SK-N-SH (cell line): ENCODE measurements at regions not wholly inside any gene's neighbourhood (a gene's known extent, or its start where the extent isn't known, plus 50 kb on each side); places are given as distances from the start of the nearest gene placed in this dataset.

ENCODE experiments used
- CTCF ChIA-PET: fragments of 300-600, 350-600 bp; formaldehyde crosslinking; extraction: SDS; loops from one replicate; lab custom pipeline; 2021; lab: Yijun Ruan, JAX
- POLR2A ChIA-PET: fragments of 350-600 bp; sonication (Branson Sonifier 250); formaldehyde crosslinking; extraction: SDS; loops from one replicate; lab custom pipeline; 2020; ENCODE audit warnings: antibody characterized with exemption, inconsistent platforms; lab: Yijun Ruan, JAX
- DNase-seq: peaks from one replicate; pipeline ENCODE4 v3.0.0; 2012
- H2AFZ ChIP-seq: fragments of 200-600 bp; sonication (generic); 2 replicates; pipeline ENCODE4 v1.8.1; 2016; ENCODE audit warnings: antibody characterized with exemption, mild to moderate bottlenecking, low read depth
- H3F3A ChIP-seq: fragments of 200-600 bp; sonication (generic); replicated peaks from 2 replicates; pipeline ENCODE3; 2016; ENCODE audit warnings: antibody characterized with exemption, mild to moderate bottlenecking; ENCODE audit not compliant: insufficient read depth
- H3K27ac ChIP-seq, 2 experiments: fragments of 200-500 bp in 1 of 2; fragments of 200-600 bp in 1 of 2; sonication (Bioruptor generic) in 1 of 2; sonication (generic), shearing (Covaris generic) in 1 of 2; 2 replicates each; pipeline versions ENCODE4 v1.5.1 to v1.6.1; 2014 to 2016; ENCODE audit warnings: low read depth in 2 of 2, inconsistent platforms in 1 of 2, low read length in 1 of 2, mild to moderate bottlenecking in 1 of 2, mixed read lengths in 1 of 2
- H3K27me3 ChIP-seq: fragments of 200-600 bp; sonication (generic), shearing (Covaris generic); 2 replicates; pipeline ENCODE4 v1.6.1; 2016; ENCODE audit warnings: mixed run types; ENCODE audit not compliant: insufficient read depth
- H3K36me3 ChIP-seq, 2 experiments: fragments of 200-500 bp in 1 of 2; fragments of 200-600 bp in 1 of 2; sonication (Bioruptor generic) in 1 of 2; sonication (generic) in 1 of 2; replicated peaks in 1 of 2; 2 replicates each; pipeline versions ENCODE3 to v1.5.1; 2014 to 2016; ENCODE audit warnings: low read length in 1 of 2, mild to moderate bottlenecking in 1 of 2; ENCODE audit not compliant: insufficient read depth in 2 of 2, control insufficient read depth in 1 of 2
- H3K4me1 ChIP-seq, 2 experiments: fragments of 200-500 bp in 1 of 2; fragments of 200-600 bp in 1 of 2; sonication (Bioruptor generic) in 1 of 2; sonication (generic), shearing (Covaris generic) in 1 of 2; 2 replicates each; pipeline versions ENCODE4 v1.5.1 to v1.6.1; 2014 to 2016; ENCODE audit warnings: low read depth in 1 of 2, low read length in 1 of 2, mixed run types in 1 of 2; ENCODE audit not compliant: insufficient read depth in 2 of 2, control insufficient read depth in 1 of 2
- H3K4me2 ChIP-seq: fragments of 200-600 bp; sonication (generic), shearing (Covaris generic); 2 replicates; pipeline ENCODE4 v1.6.1; 2017; ENCODE audit warnings: mixed run types
- H3K4me3 ChIP-seq, 2 experiments: fragments of 200-500 bp in 1 of 2; fragments of 200-600 bp in 1 of 2; sonication (Bioruptor generic) in 1 of 2; sonication (generic), shearing (Covaris generic) in 1 of 2; 2 replicates each; pipeline versions ENCODE4 v1.5.1 to v1.8.1; 2014 to 2016; ENCODE audit warnings: low read depth in 2 of 2, inconsistent platforms in 1 of 2, low read length in 1 of 2, mild to moderate bottlenecking in 1 of 2, mixed read lengths in 1 of 2, moderate library complexity in 1 of 2
- H3K79me2 ChIP-seq: fragments of 200-600 bp; sonication (generic); 2 replicates; pipeline ENCODE4 v1.8.1; 2017; ENCODE audit warnings: mild to moderate bottlenecking; ENCODE audit not compliant: insufficient read depth
- H3K9ac ChIP-seq: fragments of 200-600 bp; sonication (generic); 2 replicates; pipeline ENCODE4 v1.6.1; 2017; ENCODE audit warnings: mixed run types
- H3K9me2 ChIP-seq: fragments of 200-600 bp; sonication (generic); 2 replicates; pipeline ENCODE4 v1.6.1; 2017; ENCODE audit warnings: mixed run types
- H3K9me3 ChIP-seq: fragments of 200-600 bp; sonication (generic); 2 replicates; pipeline ENCODE4 v1.6.1; 2017; ENCODE audit warnings: mixed run types, mild to moderate bottlenecking, moderate library complexity
- H4K20me1 ChIP-seq: fragments of 200-600 bp; sonication (generic); 2 replicates; pipeline ENCODE4 v1.6.1; 2017; ENCODE audit warnings: mild to moderate bottlenecking, mixed run types; ENCODE audit not compliant: insufficient read depth
- EP300 ChIP-seq, 2 experiments: IDR thresholded peaks; 2 replicates each; pipeline versions ENCODE4 v1.4.0 to v1.6.1; 2012; ENCODE audit warnings: borderline replicate concordance in 1 of 2, low read depth in 1 of 2, low read length in 1 of 2
- FOSL2 ChIP-seq: IDR thresholded peaks from 2 replicates; pipeline ENCODE4 v1.4.0; 2012; ENCODE audit warnings: low read depth, mild to moderate bottlenecking, moderate library complexity, borderline replicate concordance
- FOXJ3 ChIP-seq: sonication (generic); formaldehyde crosslinking; IDR thresholded peaks from 2 replicates; pipeline ENCODE4 v1.5.1; 2020; ENCODE audit warnings: mild to moderate bottlenecking, missing genetic modification reagents
- MAX ChIP-seq: IDR thresholded peaks from 2 replicates; pipeline ENCODE4 v1.4.0; 2012; ENCODE audit warnings: low read depth
- MXI1 ChIP-seq: IDR thresholded peaks from 2 replicates; pipeline ENCODE4 v1.6.1; 2012; ENCODE audit warnings: mild to moderate bottlenecking, low read depth, low read length, improper control_type of control experiment
- NFIC ChIP-seq: IDR thresholded peaks from 2 replicates; pipeline ENCODE4 v1.4.0; 2012; ENCODE audit warnings: borderline replicate concordance
- NRF1 ChIP-seq: IDR thresholded peaks from 2 replicates; pipeline ENCODE4 v1.6.1; 2012; ENCODE audit warnings: low read depth, mild to moderate bottlenecking, low read length
- PBX3 ChIP-seq: IDR thresholded peaks from 2 replicates; pipeline ENCODE4; 2012
- REST ChIP-seq: IDR thresholded peaks from 2 replicates; pipeline ENCODE4 v1.6.1; 2012; ENCODE audit warnings: mild to moderate bottlenecking, low read depth, low read length, moderate library complexity
- RXRA ChIP-seq: IDR thresholded peaks from 2 replicates; pipeline ENCODE4 v1.4.0; 2012; ENCODE audit warnings: low read depth, mild to moderate bottlenecking, borderline replicate concordance
- SIN3A ChIP-seq: IDR thresholded peaks from 2 replicates; pipeline ENCODE4 v1.6.1; 2012; ENCODE audit warnings: low read depth, mild to moderate bottlenecking, low read length, moderate library complexity, borderline replicate concordance
- SMC3 ChIP-seq: IDR thresholded peaks from 2 replicates; pipeline ENCODE4 v1.6.1; 2012; ENCODE audit warnings: low read depth, low read length, improper control_type of control experiment
- TCF12 ChIP-seq: IDR thresholded peaks from 2 replicates; pipeline ENCODE4 v1.4.0; 2012
- TEAD4 ChIP-seq: IDR thresholded peaks from 2 replicates; pipeline ENCODE4 v1.4.0; 2012; ENCODE audit warnings: mild to moderate bottlenecking, borderline replicate concordance; ENCODE audit not compliant: insufficient read depth
- USF2 ChIP-seq: fragments of 150-350 bp; IDR thresholded peaks from 2 replicates; pipeline ENCODE4 v1.6.1; 2017; ENCODE audit warnings: antibody characterized with exemption, low read length, low read depth, borderline replicate concordance
- YY1 ChIP-seq: IDR thresholded peaks from 2 replicates; pipeline ENCODE4 v1.4.0; 2012; ENCODE audit warnings: low read depth, mild to moderate bottlenecking
- WGBS: methylation state at CpG from one replicate; pipeline ENCODE4 v1.1.6; 2017; ENCODE audit warnings: low lambda C conversion rate; 5-methylcytosine and 5-hydroxymethylcytosine counted together

- ChIA-PET POLR2A (no interaction called here), CTCF (no interaction called here)
- Histone ChIP-seq H3K9me2 (no peaks in the 10 kb centered on the region), H3K27ac (no peak overlapping the region), H2AFZ (no peak overlapping the region), H4K20me1 (no peaks in the 10 kb centered on the region), H3K27me3 (no peaks in the 10 kb centered on the region), H3K4me2 (no peak overlapping the region), H3F3A (no peaks in the 10 kb centered on the region), H3K36me3 (no peaks in the 10 kb centered on the region), H3K4me3 (no peak overlapping the region), H3K9ac (no peak overlapping the region), H3K9me3 (no peaks in the 10 kb centered on the region), H3K79me2 (no peaks in the 10 kb centered on the region), H3K4me1 (no peaks in the 10 kb centered on the region; a peak in 1 of 4 replicates)
- WGBS = 49% methylated on average over 4 of the region's 4 CpGs
- no peak for TF ChIP-seq NFIC
- TF ChIP-seq RXRA = no peak
- no peak for TF ChIP-seq MAX
- no peak for TF ChIP-seq FOSL2
- TF ChIP-seq FOXJ3 (CRISPR knock-in tag) = no peak
- no peak for TF ChIP-seq NRF1
- DNase-seq = no peak
These were observed 644.3 kb downstream of the EPM2A start for GRCh38 chr6:145090801-145091585.

- CTCF ChIA-PET = no interaction called here
These were observed 643.7 kb downstream of the EPM2A start for GRCh38 chr6:145091586-145092142.

More at GRCh38 chr6:145091586-145092142, 643.7 kb downstream of the EPM2A start:
- H3K4me1 ChIP-seq = no peaks in the 10 kb centered on the region
- no peak overlapping the region for H3K4me3 ChIP-seq
- H3K27ac ChIP-seq = no peak overlapping the region
- H3K9me3 ChIP-seq = no peaks in the 10 kb centered on the region
- no peak overlapping the region for H2AFZ ChIP-seq
- H3K4me2 ChIP-seq = no peak overlapping the region
- POLR2A ChIA-PET = no interaction called here
- no peaks in the 10 kb centered on the region for H3K27me3 ChIP-seq
- no peak for DNase-seq
- H3F3A ChIP-seq = no peaks in the 10 kb centered on the region
- TF ChIP-seq SIN3A = no peak
- no peak for TF ChIP-seq YY1
- TF ChIP-seq USF2 = no peak
- no peak for TF ChIP-seq REST
- TF ChIP-seq NRF1 = no peak
- TF ChIP-seq RXRA = no peak
- no peak for TF ChIP-seq PBX3
- no peak for TF ChIP-seq SMC3
- TF ChIP-seq MAX = no peak
- no peak for TF ChIP-seq TEAD4
- TF ChIP-seq MXI1 = no peak
- TF ChIP-seq TCF12 = no peak
- no peak for TF ChIP-seq EP300 (IDR thresholded peaks at IDR 0.05; ENCODE audit: borderline replicate concordance in 1 of 2, low read depth in 1 of 2, low read length in 1 of 2)
- WGBS = 7% methylated on average over 2 of the region's 2 CpGs
- H3K79me2 ChIP-seq = no peaks in the 10 kb centered on the region
- H3K9me2 ChIP-seq = no peaks in the 10 kb centered on the region
- H4K20me1 ChIP-seq = no peaks in the 10 kb centered on the region
- no peak overlapping the region for H3K9ac ChIP-seq
- no peaks in the 10 kb centered on the region for H3K36me3 ChIP-seq
